HCT116 (cell line): ENCODE measurements at regions not wholly inside any gene's neighbourhood (a gene's known extent, or its start where the extent isn't known, plus 50 kb on each side); places are given as distances from the start of the nearest gene placed in this dataset.

Source experiments
- ATAC-seq: fragments of 200-7000 bp; cut with Tn5 transposase; 2 replicates; pipeline ENCODE4 v1.9.1; 2020; ENCODE audit warnings: mild to moderate bottlenecking, moderate library complexity
- BruUV-seq: library from RNA; stranded (reverse); fragments of 400-500 nt; replicated peaks from 2 replicates; lab custom pipeline; 2021; lab: Mats Ljungman, UMichigan
- CTCF ChIA-PET: fragments of 300-600 bp; sonication (Branson Sonifier 250); formaldehyde crosslinking; loops from one replicate; lab custom pipeline; 2021; ENCODE audit warnings: antibody characterized with exemption; lab: Charles Lee
- POLR2A ChIA-PET: fragments of 300-600, 350-600 bp; sonication (Branson Sonifier 250); formaldehyde crosslinking; loops from one replicate; lab custom pipeline; 2021; ENCODE audit warnings: antibody characterized with exemption; lab: Charles Lee
- RAD21 ChIA-PET, 2 experiments: fragments of 300-600 bp; sonication (Branson Sonifier 250); formaldehyde crosslinking; loops; one replicate each; lab custom pipeline; 2023; ENCODE audit warnings: low total read pairs in 2 of 2; ENCODE audit not compliant: uncharacterized antibody in 2 of 2, unreplicated experiment in 2 of 2, low non-redundant PET in 1 of 2; lab: Charles Lee
- DNase-seq: peaks from one replicate; pipeline ENCODE4 v3.0.0-alpha.2; 2010; ENCODE audit warnings: low read depth, low spot score
- H2AFZ ChIP-seq: fragments of 200-600 bp; shearing (Covaris generic), sonication (generic); 2 replicates; pipeline ENCODE4 v1.6.1; 2017; ENCODE audit warnings: low read depth, mixed run types, mixed read lengths, antibody characterized with exemption, low read length; ENCODE audit not compliant: poor library complexity, severe bottlenecking
- H3K27ac ChIP-seq: 2 replicates; pipeline ENCODE4 v1.5.1; 2012; ENCODE audit warnings: low read depth, low read length
- H3K27me3 ChIP-seq: fragments of 200-600 bp; sonication (generic); 2 replicates; pipeline ENCODE4 v1.6.1; 2016; ENCODE audit warnings: mixed run types, low read length, mixed read lengths; ENCODE audit not compliant: insufficient read depth
- H3K36me3 ChIP-seq, 2 experiments: fragments of 200-500 bp in 1 of 2; fragments of 200-600 bp in 1 of 2; sonication (Bioruptor generic) in 1 of 2; sonication (generic) in 1 of 2; 2 replicates each; pipeline versions ENCODE4 v1.5.1 to v1.6.1; 2014 to 2016; ENCODE audit warnings: low read length in 2 of 2, inconsistent platforms in 1 of 2, mixed read lengths in 1 of 2, mixed run types in 1 of 2; ENCODE audit not compliant: insufficient read depth in 2 of 2, control insufficient read depth in 1 of 2
- H3K4me1 ChIP-seq, 2 experiments: fragments of 200-600 bp in 1 of 2; sonication (generic) in 1 of 2; 2 replicates each; pipeline versions ENCODE4 v1.5.1 to v1.6.1; 2012 to 2017; ENCODE audit warnings: low read length in 2 of 2, inconsistent platforms in 1 of 2, mild to moderate bottlenecking in 1 of 2, mixed read lengths in 1 of 2, mixed run types in 1 of 2, moderate library complexity in 1 of 2; ENCODE audit not compliant: insufficient read depth in 2 of 2, control insufficient read depth in 1 of 2
- H3K4me2 ChIP-seq: fragments of 200-600 bp; sonication (generic); 2 replicates; pipeline ENCODE4 v1.6.1; 2017; ENCODE audit warnings: mixed run types, low read length, mixed read lengths
- H3K4me3 ChIP-seq, 2 experiments: fragments of 200-600 bp in 1 of 2; sonication (generic) in 1 of 2; replicated peaks in 1 of 2; 2 replicates each; pipeline ENCODE4 v1.5.1; 2011 to 2016; ENCODE audit warnings: low read length in 2 of 2, control low read depth in 1 of 2, low read depth in 1 of 2, mild to moderate bottlenecking in 1 of 2, mixed read lengths in 1 of 2, mixed run types in 1 of 2
- H3K79me2 ChIP-seq: fragments of 200-600 bp; sonication (generic); 2 replicates; pipeline ENCODE4 v1.6.1; 2017; ENCODE audit warnings: mild to moderate bottlenecking, mixed run types, low read length, moderate library complexity, mixed read lengths; ENCODE audit not compliant: insufficient read depth
- H3K9ac ChIP-seq: fragments of 200-600 bp; sonication (generic); 2 replicates; pipeline ENCODE4 v1.6.1; 2016; ENCODE audit warnings: low read length, mixed read lengths
- H3K9me2 ChIP-seq: fragments of 200-600 bp; sonication (generic), shearing (Covaris generic); 2 replicates; pipeline ENCODE4 v1.6.1; 2017; ENCODE audit warnings: mixed run types, mild to moderate bottlenecking, moderate library complexity; ENCODE audit not compliant: insufficient read depth
- H3K9me3 ChIP-seq, 2 experiments: fragments of 200-500 bp in 1 of 2; fragments of 200-600 bp in 1 of 2; sonication (Bioruptor generic) in 1 of 2; sonication (generic) in 1 of 2; 2 replicates each; pipeline ENCODE4 v1.6.1; 2014 to 2017; ENCODE audit warnings: low read length in 2 of 2, mixed read lengths in 2 of 2, inconsistent platforms in 1 of 2, low read depth in 1 of 2, mild to moderate bottlenecking in 1 of 2, mixed run types in 1 of 2, moderate library complexity in 1 of 2; ENCODE audit not compliant: control insufficient read depth in 1 of 2, insufficient read depth in 1 of 2
- H4K20me1 ChIP-seq: fragments of 200-600 bp; sonication (generic), shearing (Covaris generic); 2 replicates; pipeline ENCODE4 v1.6.1; 2017; ENCODE audit warnings: mixed run types, mild to moderate bottlenecking, moderate library complexity; ENCODE audit not compliant: insufficient read depth
- CBX3 ChIP-seq: IDR thresholded peaks from 2 replicates; pipeline ENCODE4 v1.6.1; 2012; ENCODE audit warnings: low read depth
- CEBPB ChIP-seq: IDR thresholded peaks from 2 replicates; pipeline ENCODE4 v1.6.1; 2012; ENCODE audit warnings: low read depth
- EGR1 ChIP-seq: IDR thresholded peaks from 2 replicates; pipeline ENCODE4 v1.6.1; 2012; ENCODE audit warnings: low read depth
- ELF1 ChIP-seq: IDR thresholded peaks from 2 replicates; pipeline ENCODE4 v1.6.1; 2012; ENCODE audit warnings: low read depth, borderline replicate concordance
- EZH2 ChIP-seq: fragments of 200-600 bp; sonication (generic); IDR thresholded peaks from 2 replicates; pipeline ENCODE4 v1.6.1; 2017; ENCODE audit warnings: antibody characterized with exemption, mixed run types
- FOSL1 ChIP-seq: IDR thresholded peaks from 2 replicates; pipeline ENCODE4 v1.6.1; 2012; ENCODE audit warnings: low read depth
- POLR2AphosphoS5 ChIP-seq: IDR thresholded peaks from 2 replicates; pipeline ENCODE4 v1.6.1; 2011; ENCODE audit warnings: mild to moderate bottlenecking, low read depth, low read length, moderate library complexity
- RAD21 ChIP-seq: IDR thresholded peaks from 2 replicates; pipeline ENCODE4 v1.6.1; 2012; ENCODE audit warnings: low read depth, mild to moderate bottlenecking
- REST ChIP-seq: IDR thresholded peaks from 2 replicates; pipeline ENCODE4 v1.6.1; 2012; ENCODE audit warnings: low read depth
- SIN3A ChIP-seq: IDR thresholded peaks from 2 replicates; pipeline ENCODE4 v1.6.1; 2012; ENCODE audit warnings: low read depth
- SRF ChIP-seq: IDR thresholded peaks from 2 replicates; pipeline ENCODE4 v1.6.1; 2012; ENCODE audit warnings: low read depth
- TCF7L2 ChIP-seq: IDR thresholded peaks from 2 replicates; pipeline ENCODE4 v1.7.0; 2011; ENCODE audit warnings: borderline replicate concordance, inconsistent platforms; ENCODE audit not compliant: insufficient read depth, insufficient read length; ENCODE audit errors: extremely low read depth
- ZBTB33 ChIP-seq: IDR thresholded peaks from 2 replicates; pipeline ENCODE4 v1.6.1; 2011; ENCODE audit warnings: mild to moderate bottlenecking, low read length, moderate library complexity; ENCODE audit not compliant: insufficient replicate concordance; ENCODE audit errors: extremely low read depth
- ZFX ChIP-seq: fragments of 450-650 bp; IDR thresholded peaks from 2 replicates; pipeline ENCODE4 v1.6.1; 2017
- intact Hi-C: fragments of 100-400 bp; cut with micrococcal nuclease; formaldehyde crosslinking; loops from 2 replicates; pipeline ENCODE4 v1.10.0; 2022
- TF ChIP-seq, protein P1 (sequence below): IDR thresholded peaks from 2 replicates; pipeline ENCODE4 v1.6.1; 2012
- TF ChIP-seq, protein P2 (sequence below): IDR thresholded peaks from 2 replicates; pipeline ENCODE4 v1.6.1; 2012

- intact Hi-C loops: no loop called here
- Histone ChIP-seq H3K9me3 (no peaks in the 10 kb centered on the region), H2AFZ (no peak overlapping the region), H3K79me2 (no peaks in the 10 kb centered on the region), H3K36me3 (no peaks in the 10 kb centered on the region), H3K27ac (no peak overlapping the region), H4K20me1 (no peaks in the 10 kb centered on the region), H3K9me2 (no peaks in the 10 kb centered on the region), H3K9ac (no peak overlapping the region), H3K4me2 (no peak overlapping the region), H3K4me1 (peaks cover 4 to 11% of the 10 kb centered on the region in 2 experiments; a peak in 3 of 4 replicates), H3K27me3 (peaks cover 11% of the 10 kb centered on the region; the same call in 1 of the 2 replicates), H3K4me3 (no peak overlapping the region)
- RAD21 ChIA-PET: no interaction called here
- DNase-seq: no peak
- TF ChIP-seq POLR2AphosphoS5: no peak
- no TSS peak for BruUV-seq
- CTCF ChIA-PET: no interaction called here
- no peak for ATAC-seq
- POLR2A ChIA-PET: no interaction called here
Measured at GRCh38 chr2:16005389-16005788, 65.0 kb downstream of the MYCN start.

DNA sequence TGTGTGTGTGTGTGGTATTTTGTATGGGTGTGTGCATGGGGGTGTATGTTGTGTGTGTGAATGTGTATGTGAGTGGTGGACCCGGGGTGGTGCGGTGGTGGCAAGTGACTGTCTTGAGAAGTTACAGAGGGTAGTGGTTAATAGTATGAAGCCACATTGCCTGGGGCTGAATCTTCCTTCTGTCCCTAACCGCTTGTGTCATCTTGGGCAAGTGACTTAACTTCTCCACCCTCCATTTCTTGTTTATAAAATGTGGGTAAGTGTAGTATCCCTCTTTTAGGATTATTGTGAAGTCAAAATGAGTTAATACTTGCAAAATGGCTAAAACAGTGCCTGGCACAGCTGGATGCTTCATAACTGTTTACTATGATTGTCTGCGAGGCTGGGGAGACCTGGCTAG is 63.5 kb downstream of the MYCN start:
- intact Hi-C loops: no loop called here
- ChIA-PET POLR2A (no interaction called here), CTCF (no interaction called here), RAD21 (no interaction called here)
- ATAC-seq (no peak), DNase-seq (no peak)
- Histone ChIP-seq H4K20me1 (no peaks in the 10 kb centered on the region), H3K27me3 (peaks cover 20% of the 10 kb centered on the region), H3K9ac (no peak overlapping the region), H3K27ac (no peak overlapping the region), H3K4me2 (no peak overlapping the region), H3K4me1 (peaks cover 4 to 11% of the 10 kb centered on the region in 2 experiments; a peak in 3 of 4 replicates), H3K36me3 (no peaks in the 10 kb centered on the region), H2AFZ (no peak overlapping the region), H3K9me3 (no peaks in the 10 kb centered on the region), H3K4me3 (no peak overlapping the region), H3K9me2 (no peaks in the 10 kb centered on the region), H3K79me2 (no peaks in the 10 kb centered on the region)
- TF ChIP-seq REST (no peak), SRF (no peak), ZFX (no peak), CEBPB (no peak), ELF1 (no peak), EGR1 (no peak), TCF7L2 (no peak), CBX3 (no peak), FOSL1 (no peak), EZH2 (no peak), POLR2AphosphoS5 (no peak), SIN3A (no peak), RAD21 (no peak), ZBTB33 (no peak)
- TF ChIP-seq, protein P1, sequence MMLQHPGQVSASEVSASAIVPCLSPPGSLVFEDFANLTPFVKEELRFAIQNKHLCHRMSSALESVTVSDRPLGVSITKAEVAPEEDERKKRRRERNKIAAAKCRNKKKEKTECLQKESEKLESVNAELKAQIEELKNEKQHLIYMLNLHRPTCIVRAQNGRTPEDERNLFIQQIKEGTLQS: no peak
- TF ChIP-seq, protein P2, sequence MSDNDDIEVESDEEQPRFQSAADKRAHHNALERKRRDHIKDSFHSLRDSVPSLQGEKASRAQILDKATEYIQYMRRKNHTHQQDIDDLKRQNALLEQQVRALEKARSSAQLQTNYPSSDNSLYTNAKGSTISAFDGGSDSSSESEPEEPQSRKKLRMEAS: no peak
- no TSS peak for BruUV-seq
